GM10266 (cell line): ENCODE measurements at regions not wholly inside any gene's neighbourhood (a gene's known extent, or its start where the extent isn't known, plus 50 kb on each side); places are given as distances from the start of the nearest gene placed in this dataset.

Experiments
- DNase-seq: peaks from one replicate; pipeline ENCODE4 v3.0.0; 2012; ENCODE audit errors: extremely low spot score
- CTCF ChIP-seq: IDR thresholded peaks from 2 replicates; pipeline ENCODE4 v1.5.1; 2012; ENCODE audit warnings: mild to moderate bottlenecking, low read depth; ENCODE audit not compliant: control insufficient read depth, insufficient read depth; ENCODE audit errors: missing control alignments

DNA sequence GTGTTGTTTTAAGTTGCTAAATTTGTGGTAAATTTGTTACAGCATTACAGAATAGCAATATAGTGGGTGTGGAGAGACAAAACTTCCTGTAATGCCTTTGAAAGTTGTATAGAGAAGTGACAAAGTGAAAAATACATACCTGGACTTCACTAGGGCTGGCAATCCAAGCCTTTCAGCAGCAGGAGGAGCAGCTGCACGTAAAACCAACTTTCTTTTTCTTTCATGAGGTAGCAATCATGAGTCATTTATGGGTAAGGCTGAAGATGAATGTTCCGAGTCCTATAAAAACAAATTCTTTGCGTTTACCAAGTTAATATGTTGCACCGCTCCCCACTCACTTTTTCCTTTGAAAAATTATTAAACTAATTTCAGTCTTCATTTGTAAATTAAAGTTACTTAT lies 1138.2 kb downstream of the TAF11L14 start:
- no peak for DNase-seq
- TF ChIP-seq CTCF = peak; percentile 28

DNA sequence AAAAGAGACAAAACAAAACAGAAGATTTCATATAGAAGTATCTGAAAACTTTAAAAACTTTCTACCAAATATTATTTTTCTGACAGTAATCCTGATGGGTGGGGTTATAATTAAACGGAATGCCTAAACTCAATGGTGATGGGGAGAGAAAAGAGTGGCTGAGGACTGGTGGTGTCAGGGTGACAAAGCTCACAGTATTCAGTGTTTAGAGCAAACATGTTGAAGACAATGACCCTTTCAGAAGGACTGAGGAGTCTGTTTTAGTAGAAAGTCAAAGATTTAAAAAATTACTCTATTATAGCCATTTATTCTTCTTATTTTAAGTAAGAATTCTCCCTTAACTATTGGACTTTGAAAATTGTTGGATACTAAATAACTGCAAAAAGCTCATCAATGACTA lies 1144.0 kb downstream of the TAF11L14 start:
- DNase-seq = no peak
- TF ChIP-seq CTCF = no peak

- no peak for TF ChIP-seq CTCF
- no peak for DNase-seq
These were observed 1155.1 kb downstream of the TAF11L14 start for GRCh38 chr5:18789218-18789998.

- TF ChIP-seq CTCF = no peak
- DNase-seq = no peak
These were observed 1157.9 kb downstream of the TAF11L14 start for GRCh38 chr5:18792145-18792544.

GRCh38 chr5:18797222-18797621 lies 1163.0 kb downstream of the TAF11L14 start:
- no peak for DNase-seq
- no peak for TF ChIP-seq CTCF

DNA sequence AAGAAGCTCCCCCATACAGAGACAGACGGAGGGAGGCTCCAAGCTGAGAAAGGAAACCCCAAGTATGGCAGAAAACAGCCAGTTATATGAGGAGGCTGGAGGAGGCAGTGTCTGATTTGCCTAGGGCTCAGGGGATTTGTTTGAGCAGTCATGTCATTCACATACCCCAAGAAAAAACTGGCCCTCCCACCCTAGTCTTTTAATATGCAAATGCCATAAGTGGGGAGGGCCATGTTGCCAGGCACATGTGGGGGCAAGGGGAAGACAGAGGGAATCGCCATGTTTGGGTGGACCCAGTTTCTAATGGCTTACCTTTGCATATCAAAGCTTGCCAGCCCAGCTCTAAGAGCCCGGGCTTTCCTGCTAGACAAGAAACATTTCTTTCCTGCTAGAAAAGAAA lies 1163.8 kb downstream of the TAF11L14 start:
- DNase-seq = no peak
- TF ChIP-seq CTCF = no peak

GRCh38 chr5:18799482-18800128 lies 1165.3 kb downstream of the TAF11L14 start:
- TF ChIP-seq CTCF = no peak
- DNase-seq = no peak
